22Rv1 (cell line): ENCODE measurements at regions not wholly inside any gene's neighbourhood (a gene's known extent, or its start where the extent isn't known, plus 50 kb on each side); places are given as distances from the start of the nearest gene placed in this dataset.

Source experiments
- H3K27ac ChIP-seq: fragments of 450-650 bp; 2 replicates; pipeline ENCODE4 v1.5.1; 2017
- ZFX ChIP-seq: fragments of 450-650 bp; IDR thresholded peaks from 2 replicates; pipeline ENCODE4 v1.6.1; 2017; ENCODE audit warnings: antibody characterized with exemption, borderline replicate concordance
- TF ChIP-seq, protein P1 (sequence below): fragments of 450-650 bp; IDR thresholded peaks from 2 replicates; pipeline ENCODE4 v1.5.1; 2017; ENCODE audit warnings: mild to moderate bottlenecking

DNA sequence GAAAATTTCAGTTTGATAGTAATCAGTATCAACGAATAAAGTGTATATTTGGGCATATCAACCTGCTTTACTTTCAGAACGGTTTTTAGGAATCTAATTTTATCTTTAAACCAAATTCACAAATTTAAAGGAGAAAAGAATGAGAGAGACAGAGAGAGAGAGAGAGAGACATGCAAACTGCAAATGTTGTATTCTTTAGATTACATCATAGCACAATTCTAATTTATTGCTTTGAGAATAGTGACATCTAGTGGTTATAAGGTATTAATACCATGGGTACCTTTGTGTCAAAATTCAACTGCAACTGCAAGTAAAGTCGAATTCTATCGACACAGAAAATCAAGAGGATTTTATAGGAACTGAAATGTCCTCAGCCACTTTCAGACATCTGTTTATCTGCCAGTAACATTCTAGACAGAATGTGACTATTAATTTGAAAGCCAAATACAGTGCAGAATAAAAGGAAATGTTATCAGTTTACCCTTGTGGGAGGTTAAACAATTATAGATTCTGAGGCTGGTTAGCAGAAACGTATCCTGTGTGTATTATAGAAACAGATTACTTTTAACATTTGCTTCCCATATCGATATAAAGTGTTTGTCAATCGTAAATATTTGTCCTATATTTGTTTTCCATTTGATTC, 529.8 kb upstream of the VRK2 start:
- peak overlapping the region; percentile 51 for H3K27ac ChIP-seq
- TF ChIP-seq, protein P1, sequence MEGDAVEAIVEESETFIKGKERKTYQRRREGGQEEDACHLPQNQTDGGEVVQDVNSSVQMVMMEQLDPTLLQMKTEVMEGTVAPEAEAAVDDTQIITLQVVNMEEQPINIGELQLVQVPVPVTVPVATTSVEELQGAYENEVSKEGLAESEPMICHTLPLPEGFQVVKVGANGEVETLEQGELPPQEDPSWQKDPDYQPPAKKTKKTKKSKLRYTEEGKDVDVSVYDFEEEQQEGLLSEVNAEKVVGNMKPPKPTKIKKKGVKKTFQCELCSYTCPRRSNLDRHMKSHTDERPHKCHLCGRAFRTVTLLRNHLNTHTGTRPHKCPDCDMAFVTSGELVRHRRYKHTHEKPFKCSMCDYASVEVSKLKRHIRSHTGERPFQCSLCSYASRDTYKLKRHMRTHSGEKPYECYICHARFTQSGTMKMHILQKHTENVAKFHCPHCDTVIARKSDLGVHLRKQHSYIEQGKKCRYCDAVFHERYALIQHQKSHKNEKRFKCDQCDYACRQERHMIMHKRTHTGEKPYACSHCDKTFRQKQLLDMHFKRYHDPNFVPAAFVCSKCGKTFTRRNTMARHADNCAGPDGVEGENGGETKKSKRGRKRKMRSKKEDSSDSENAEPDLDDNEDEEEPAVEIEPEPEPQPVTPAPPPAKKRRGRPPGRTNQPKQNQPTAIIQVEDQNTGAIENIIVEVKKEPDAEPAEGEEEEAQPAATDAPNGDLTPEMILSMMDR: peak; percentile 66
- no peak for TF ChIP-seq ZFX

DNA sequence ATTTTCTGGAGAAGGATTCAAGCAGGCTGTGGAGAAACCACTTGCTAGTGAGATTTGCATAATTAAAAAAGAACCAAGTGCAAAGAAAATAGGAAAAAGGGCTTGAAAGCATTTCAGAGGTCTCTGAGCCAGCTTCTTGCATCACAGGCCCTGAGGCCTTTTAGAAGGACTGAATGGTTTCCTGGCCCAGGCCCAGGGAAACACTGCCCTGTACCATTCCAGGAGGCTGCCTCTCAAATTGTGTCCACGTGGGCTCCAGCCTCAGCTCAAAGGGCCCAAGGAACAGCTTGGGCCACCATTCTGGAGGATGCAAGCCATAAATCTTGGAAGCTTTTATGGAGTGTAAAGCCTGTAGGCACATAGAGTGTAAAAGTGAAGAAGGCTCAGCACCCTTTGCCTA, 523.3 kb upstream of the VRK2 start:
- TF ChIP-seq ZFX: no peak
- TF ChIP-seq, protein P1: no peak
- no peak overlapping the region for H3K27ac ChIP-seq

DNA sequence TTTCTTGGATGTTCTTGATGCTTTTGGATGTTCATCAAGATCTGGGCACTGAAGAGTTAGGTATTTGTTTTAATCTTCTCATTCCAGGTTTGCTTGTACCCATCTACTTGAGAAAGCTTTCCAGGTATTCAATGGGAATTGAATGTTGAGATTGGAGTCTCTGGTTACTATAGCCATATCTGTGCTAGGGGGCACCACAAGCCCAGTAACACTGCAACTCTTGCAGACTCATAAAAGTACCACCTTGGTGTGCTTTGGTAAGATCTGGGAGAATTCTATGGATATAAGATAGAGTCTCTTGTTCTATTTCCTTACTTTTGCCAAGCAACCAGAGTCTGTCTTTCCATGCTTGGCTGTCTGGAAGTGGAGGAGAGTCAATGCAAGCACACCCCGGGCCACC, 518.9 kb upstream of the VRK2 start:
- no peak overlapping the region for H3K27ac ChIP-seq
- TF ChIP-seq, protein P1: no peak
- no peak for TF ChIP-seq ZFX

DNA sequence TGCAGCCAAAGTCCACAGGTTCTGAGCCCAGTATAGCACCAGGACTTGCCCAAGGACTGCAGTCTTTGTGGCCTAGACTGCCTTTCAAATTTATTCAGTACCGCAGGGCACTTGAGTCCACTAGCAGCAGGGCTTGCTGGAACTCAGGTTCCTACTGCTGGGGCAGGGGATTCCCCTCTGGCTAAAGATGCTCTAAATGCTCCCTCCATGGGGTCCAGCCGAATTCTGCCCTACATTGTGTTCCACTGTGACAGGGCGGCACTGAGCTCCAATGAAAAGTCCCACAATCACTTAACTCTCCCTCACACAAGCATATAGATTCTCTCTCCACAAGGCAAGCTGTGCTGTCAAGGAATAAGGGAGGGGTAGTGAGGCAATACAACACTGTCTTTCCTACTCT, 518.1 kb upstream of the VRK2 start:
- TF ChIP-seq, protein P1: no peak
- no peak for TF ChIP-seq ZFX

DNA sequence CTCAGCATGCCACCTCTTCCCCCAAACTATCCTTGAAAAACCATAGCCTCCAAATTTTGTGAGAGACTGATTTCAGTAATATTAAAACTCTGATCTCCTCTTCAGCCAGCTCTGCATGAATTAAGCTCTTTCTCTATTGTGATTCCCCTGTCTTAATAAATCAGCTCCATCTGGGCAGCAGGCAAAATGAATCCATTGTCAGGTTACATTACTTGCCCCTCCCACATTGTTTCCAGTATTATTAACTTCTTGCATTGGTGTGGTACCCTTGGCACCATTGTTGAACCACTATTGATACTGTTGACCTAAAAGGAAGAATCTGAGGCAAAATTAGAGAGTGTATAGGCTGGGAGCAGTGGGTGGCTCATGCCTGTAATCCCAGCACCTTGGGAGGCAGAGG, 512.2 kb upstream of the VRK2 start:
- TF ChIP-seq, protein P1: no peak
- H3K27ac ChIP-seq: no peak overlapping the region

More for the DNA sequence above, 518.1 kb upstream of the VRK2 start:
- no peak overlapping the region for H3K27ac ChIP-seq

DNA sequence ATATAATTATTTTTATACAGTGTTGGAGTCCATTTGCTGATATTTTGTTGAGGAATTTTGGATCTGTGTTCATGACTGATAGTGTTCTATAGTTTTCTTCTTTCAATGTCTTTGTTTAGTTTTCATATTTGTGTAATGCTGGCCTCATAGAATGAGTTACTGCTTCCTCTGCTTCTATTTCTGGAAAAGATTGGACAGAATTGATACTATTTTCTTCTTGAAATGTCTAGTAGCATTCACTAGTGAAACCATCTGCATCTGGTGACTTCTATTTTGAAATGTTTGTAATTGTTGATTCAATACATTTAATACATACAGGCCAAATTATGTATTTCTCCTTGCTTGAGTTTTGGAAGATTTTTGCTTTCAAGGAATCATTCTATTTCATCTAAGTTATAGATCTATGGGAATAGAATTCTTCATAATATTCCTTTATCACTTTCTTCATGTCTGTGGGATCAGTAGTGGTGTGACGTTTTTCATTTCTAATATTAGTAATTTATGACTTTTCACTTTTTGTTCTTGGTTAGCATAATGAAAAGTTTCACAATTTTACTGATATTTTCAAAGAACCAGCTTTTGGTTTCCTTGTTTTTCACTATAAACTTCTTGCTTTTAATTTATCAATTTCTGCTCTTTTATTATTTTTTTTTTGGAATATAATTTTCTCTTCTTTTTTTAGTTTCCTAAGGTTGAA, 509.9 kb upstream of the VRK2 start:
- no peak for TF ChIP-seq ZFX
- TF ChIP-seq, protein P1: no peak
- H3K27ac ChIP-seq: no peak overlapping the region

DNA sequence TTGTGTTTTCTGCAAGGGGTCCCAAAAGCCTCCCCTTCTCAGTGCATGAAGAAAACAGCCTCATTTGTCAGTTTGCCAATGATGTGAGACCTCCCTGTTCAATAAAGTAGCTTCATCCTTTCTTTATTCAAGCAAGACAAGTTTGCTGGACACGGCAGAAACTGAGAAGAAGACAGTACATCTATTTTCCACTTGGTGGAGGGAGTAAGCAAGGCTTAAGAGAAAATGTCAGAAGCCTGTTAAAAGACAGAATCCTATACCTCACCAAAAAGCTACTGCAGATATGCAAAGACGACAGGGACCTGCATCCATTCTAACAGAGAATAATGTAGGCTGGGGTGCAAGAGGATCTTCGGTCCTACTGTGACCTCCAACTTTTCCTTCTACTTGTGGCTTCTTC, 506.8 kb upstream of the VRK2 start:
- H3K27ac ChIP-seq: no peak overlapping the region
- TF ChIP-seq, protein P1: no peak
- no peak for TF ChIP-seq ZFX
